CD14-positive monocyte (primary cell): ENCODE measurements at regions not wholly inside any gene's neighbourhood (a gene's known extent, or its start where the extent isn't known, plus 50 kb on each side); places are given as distances from the start of the nearest gene placed in this dataset.

ENCODE experiments used
- DNase-seq, 3 donors: peaks; one replicate each; pipeline ENCODE4 v3.0.0-alpha.2; 2011 to 2022
- H2AFZ ChIP-seq: 2 replicates; pipeline ENCODE4 v1.6.0; 2012; ENCODE audit warnings: mild to moderate bottlenecking, low read depth, low read length, inconsistent platforms; ENCODE audit not compliant: insufficient read depth, poor library complexity, severe bottlenecking
- H3K27ac ChIP-seq, 2 donors: 1 replicate in 1 of 2; 2 replicates in 1 of 2; pipeline ENCODE4 v1.5.1; 2012 to 2013; ENCODE audit warnings: low read length in 2 of 2, control low read depth in 1 of 2, inconsistent platforms in 1 of 2, low read depth in 1 of 2, mild to moderate bottlenecking in 1 of 2
- H3K27me3 ChIP-seq, 2 donors: one replicate each; pipeline versions ENCODE4 v1.6.0 to v1.6.1; 2011 to 2013; ENCODE audit warnings: low read length in 2 of 2; ENCODE audit not compliant: control insufficient read depth in 2 of 2, insufficient read depth in 2 of 2
- H3K36me3 ChIP-seq, 2 donors: replicated peaks in 1 of 2; 1 replicate in 1 of 2; 2 replicates in 1 of 2; pipeline versions ENCODE4 v1.5.1 to v1.6.1; 2012 to 2013; ENCODE audit warnings: low read length in 2 of 2, control low read depth in 1 of 2, inconsistent platforms in 1 of 2, mild to moderate bottlenecking in 1 of 2; ENCODE audit not compliant: insufficient read depth in 2 of 2, control insufficient read depth in 1 of 2
- H3K4me1 ChIP-seq, 2 donors: 1 replicate in 1 of 2; 2 replicates in 1 of 2; pipeline versions ENCODE4 v1.5.1 to v1.6.1; 2012 to 2013; ENCODE audit warnings: low read length in 2 of 2, control low read depth in 1 of 2, inconsistent platforms in 1 of 2, mild to moderate bottlenecking in 1 of 2, moderate library complexity in 1 of 2; ENCODE audit not compliant: insufficient read depth in 2 of 2, control insufficient read depth in 1 of 2
- H3K4me2 ChIP-seq: replicated peaks from 2 replicates; pipeline ENCODE3; 2012; ENCODE audit warnings: low read length, moderate library complexity, mild to moderate bottlenecking; ENCODE audit not compliant: poor library complexity, severe bottlenecking; ENCODE audit errors: extremely low read depth
- H3K4me3 ChIP-seq, 3 experiments: fragments of 200-600 bp in 1 of 3; sonication (generic) in 1 of 3; replicated peaks in 1 of 3; 1 replicate in 2 of 3; 2 replicates in 1 of 3; pipeline ENCODE4 v1.5.1; 2011 to 2013; ENCODE audit warnings: low read length in 3 of 3, mild to moderate bottlenecking in 3 of 3, control low read depth in 2 of 3, low read depth in 2 of 3, inconsistent platforms in 1 of 3, moderate library complexity in 1 of 3
- H3K79me2 ChIP-seq: 2 replicates; pipeline ENCODE4 v1.6.0; 2012; ENCODE audit warnings: mild to moderate bottlenecking, control low read depth, inconsistent platforms, low read length, moderate library complexity; ENCODE audit not compliant: insufficient read depth
- H3K9ac ChIP-seq: 2 replicates; pipeline ENCODE4 v1.6.0; 2017; ENCODE audit warnings: low read length, mild to moderate bottlenecking; ENCODE audit not compliant: insufficient read depth, poor library complexity, severe bottlenecking
- H3K9me3 ChIP-seq, 2 donors: replicated peaks in 1 of 2; 1 replicate in 1 of 2; 2 replicates in 1 of 2; pipeline versions ENCODE4 v1.5.1 to v1.6.1; 2012 to 2013; ENCODE audit warnings: low read length in 2 of 2, control low read depth in 1 of 2; ENCODE audit not compliant: control insufficient read depth in 1 of 2, insufficient read depth in 1 of 2
- H4K20me1 ChIP-seq: 2 replicates; pipeline ENCODE4 v1.6.0; 2012; ENCODE audit warnings: mild to moderate bottlenecking, low read length, control low read depth, moderate library complexity; ENCODE audit not compliant: insufficient read depth
- H3K27ac Mint-ChIP-seq, 7 donors: one replicate each; pipeline ENCODE4 v1.8.0; 2020; ENCODE audit warnings: mild to moderate bottlenecking in 7 of 7, mixed read lengths in 7 of 7, moderate library complexity in 6 of 7, inconsistent platforms in 2 of 7
- H3K27me3 Mint-ChIP-seq, 3 donors: one replicate each; pipeline ENCODE4 v1.8.0; 2021 to 2022; ENCODE audit warnings: low read depth in 3 of 3, mild to moderate bottlenecking in 3 of 3, mixed read lengths in 3 of 3, moderate library complexity in 3 of 3, inconsistent platforms in 1 of 3
- H3K36me3 Mint-ChIP-seq, 2 donors: one replicate each; pipeline ENCODE4 v1.8.0; 2020; ENCODE audit warnings: mixed read lengths in 2 of 2, inconsistent platforms in 1 of 2, mild to moderate bottlenecking in 1 of 2
- H3K4me1 Mint-ChIP-seq: one replicate; pipeline ENCODE4 v1.8.0; 2020; ENCODE audit warnings: mild to moderate bottlenecking, mixed read lengths
- H3K4me3 Mint-ChIP-seq, 2 donors: one replicate each; pipeline ENCODE4 v1.8.0; 2020; ENCODE audit warnings: mild to moderate bottlenecking in 2 of 2, mixed read lengths in 2 of 2, moderate library complexity in 1 of 2
- H3K9me3 Mint-ChIP-seq, 7 donors: one replicate each; pipeline ENCODE4 v1.8.0; 2020 to 2022; ENCODE audit warnings: mixed read lengths in 7 of 7, mild to moderate bottlenecking in 6 of 7, moderate library complexity in 6 of 7, inconsistent platforms in 2 of 7
- CTCF ChIP-seq: fragments of 200-600 bp; IDR thresholded peaks from one replicate; pipeline ENCODE4 v1.8.0; 2022; ENCODE audit warnings: antibody characterized with exemption, mild to moderate bottlenecking
- WGBS: methylation state at CpG from one replicate; pipeline ENCODE4 v1.1.5; 2013; ENCODE audit warnings: missing lambda C conversion rate; ENCODE audit not compliant: insufficient coverage; 5-methylcytosine and 5-hydroxymethylcytosine counted together
- intact Hi-C, 2 donors: fragments of 100-400 bp; cut with micrococcal nuclease; formaldehyde crosslinking; loops; one replicate each; pipeline versions ENCODE4 v1.15.0 to v1.15.1; 2023

GRCh38 chr1:216914974-216915373 is 191.7 kb upstream of the ESRRG start:
- Mint-ChIP-seq H3K9me3 (no peaks in the 10 kb centered on the region), H3K27ac (no peak overlapping the region), H3K4me3 (no peak overlapping the region), H3K4me1 (no peaks in the 10 kb centered on the region), H3K36me3 (no peaks in the 10 kb centered on the region), H3K27me3 (peaks cover 0 to 2% (median 1%) of the 10 kb centered on the region in 3 donors)
- no peak for DNase-seq
- Histone ChIP-seq H4K20me1 (no peaks in the 10 kb centered on the region), H3K27ac (no peak overlapping the region), H3K4me1 (no peaks in the 10 kb centered on the region), H3K4me2 (no peak overlapping the region), H3K4me3 (no peak overlapping the region), H2AFZ (no peak overlapping the region), H3K9me3 (no peaks in the 10 kb centered on the region), H3K79me2 (no peaks in the 10 kb centered on the region), H3K36me3 (no peaks in the 10 kb centered on the region), H3K27me3 (no peaks in the 10 kb centered on the region), H3K9ac (no peak overlapping the region)
- no peak for TF ChIP-seq CTCF
- intact Hi-C loops: no loop called here
- 50% methylated on average over 1 of the region's 2 CpGs for WGBS

GRCh38 chr1:216913976-216914375 is 190.7 kb upstream of the ESRRG start:
- Mint-ChIP-seq H3K27ac (no peak overlapping the region), H3K4me1 (no peaks in the 10 kb centered on the region), H3K9me3 (no peaks in the 10 kb centered on the region), H3K36me3 (no peaks in the 10 kb centered on the region), H3K27me3 (peaks cover 0 to 2% (median 1%) of the 10 kb centered on the region in 3 donors), H3K4me3 (no peak overlapping the region)
- intact Hi-C loops: no loop called here
- no peaks in the 10 kb centered on the region for H3K36me3 ChIP-seq
- no peaks in the 10 kb centered on the region for H4K20me1 ChIP-seq
- no peak for DNase-seq
- H3K9ac ChIP-seq: no peak overlapping the region
- H3K4me3 ChIP-seq: no peak overlapping the region
- WGBS: 75% methylated on average over 1 of the region's 4 CpGs
- H3K79me2 ChIP-seq: no peaks in the 10 kb centered on the region
- no peak overlapping the region for H2AFZ ChIP-seq
- H3K27me3 ChIP-seq: no peaks in the 10 kb centered on the region
- H3K9me3 ChIP-seq: no peaks in the 10 kb centered on the region
- no peak overlapping the region for H3K4me2 ChIP-seq
- TF ChIP-seq CTCF: no peak
- H3K27ac ChIP-seq: no peak overlapping the region
- no peaks in the 10 kb centered on the region for H3K4me1 ChIP-seq
